Common myeloid progenitor, CD34-positive (primary cell): ENCODE measurements at regions not wholly inside any gene's neighbourhood (a gene's known extent, or its start where the extent isn't known, plus 50 kb on each side); places are given as distances from the start of the nearest gene placed in this dataset.
"Not testable (repeated sequence)": the region's sequence is repeated elsewhere in the genome, so short reads cannot be mapped to it uniquely, and the experiment has no call there.

Source experiments
- CTCF ChIA-PET: fragments of 350-600 bp; sonication (Branson Sonifier 250); formaldehyde crosslinking; loops from one replicate; lab custom pipeline; 2021; ENCODE audit warnings: antibody characterized with exemption; lab: Charles Lee
- POLR2A ChIA-PET: fragments of 350-600 bp; sonication (Branson Sonifier 250); formaldehyde crosslinking; loops from one replicate; lab custom pipeline; 2021; ENCODE audit warnings: antibody characterized with exemption; lab: Charles Lee
- DNase-seq, 3 donors: peaks; one replicate each; pipeline versions ENCODE4 v3.0.0 to v3.0.0-alpha.2; 2013
- H3K27ac ChIP-seq, 2 experiments: 1 replicate in 1 of 2; 2 replicates in 1 of 2; pipeline ENCODE4 v1.7.0; 2013; ENCODE audit warnings: inconsistent platforms in 2 of 2, low read length in 2 of 2, mild to moderate bottlenecking in 2 of 2, low read depth in 1 of 2, moderate library complexity in 1 of 2; ENCODE audit not compliant: severe bottlenecking in 2 of 2, insufficient read depth in 1 of 2, poor library complexity in 1 of 2
- H3K27me3 ChIP-seq, 5 experiments: replicated peaks in 2 of 5; 1 replicate in 3 of 5; 2 replicates in 2 of 5; pipeline versions ENCODE4 v1.6.1 to v1.7.0; 2013; ENCODE audit warnings: low read length in 4 of 5, mild to moderate bottlenecking in 2 of 5, moderate library complexity in 2 of 5, inconsistent platforms in 1 of 5; ENCODE audit not compliant: insufficient read depth in 5 of 5, control insufficient read depth in 4 of 5
- H3K36me3 ChIP-seq, 4 experiments: 1 replicate in 2 of 4; 2 replicates in 2 of 4; pipeline versions ENCODE4 v1.6.1 to v1.7.0; 2013; ENCODE audit warnings: low read length in 3 of 4, control low read depth in 1 of 4, mild to moderate bottlenecking in 1 of 4; ENCODE audit not compliant: control insufficient read depth in 4 of 4, insufficient read depth in 4 of 4
- H3K4me1 ChIP-seq, 4 experiments: 1 replicate in 3 of 4; 2 replicates in 1 of 4; pipeline versions ENCODE4 v1.6.1 to v1.7.1; 2013; ENCODE audit warnings: low read length in 3 of 4, mild to moderate bottlenecking in 3 of 4, control low read depth in 1 of 4, inconsistent platforms in 1 of 4, moderate library complexity in 1 of 4; ENCODE audit not compliant: control insufficient read depth in 4 of 4, insufficient read depth in 4 of 4; ENCODE audit errors: control extremely low read depth in 1 of 4
- H3K4me3 ChIP-seq, 7 experiments: 1 replicate in 4 of 7; 2 replicates in 3 of 7; pipeline versions ENCODE4 v1.5.1 to v1.7.0; 2013; ENCODE audit warnings: mild to moderate bottlenecking in 7 of 7, low read length in 6 of 7, moderate library complexity in 6 of 7, inconsistent platforms in 2 of 7, low read depth in 2 of 7, control low read depth in 1 of 7; ENCODE audit not compliant: insufficient read depth in 4 of 7, control insufficient read depth in 1 of 7; ENCODE audit errors: extremely low read depth in 1 of 7
- H3K9me3 ChIP-seq, 5 experiments: 1 replicate in 4 of 5; 2 replicates in 1 of 5; pipeline versions ENCODE4 v1.6.1 to v1.7.1; 2013; ENCODE audit warnings: low read length in 4 of 5, mild to moderate bottlenecking in 2 of 5, inconsistent platforms in 1 of 5, low read depth in 1 of 5, moderate library complexity in 1 of 5; ENCODE audit not compliant: control insufficient read depth in 4 of 5, insufficient read depth in 2 of 5; ENCODE audit errors: control extremely low read depth in 1 of 5
- WGBS: methylation state at CpG from one replicate; pipeline ENCODE4 v1.1.5; 2013; ENCODE audit not compliant: insufficient coverage; 5-methylcytosine and 5-hydroxymethylcytosine counted together

DNA sequence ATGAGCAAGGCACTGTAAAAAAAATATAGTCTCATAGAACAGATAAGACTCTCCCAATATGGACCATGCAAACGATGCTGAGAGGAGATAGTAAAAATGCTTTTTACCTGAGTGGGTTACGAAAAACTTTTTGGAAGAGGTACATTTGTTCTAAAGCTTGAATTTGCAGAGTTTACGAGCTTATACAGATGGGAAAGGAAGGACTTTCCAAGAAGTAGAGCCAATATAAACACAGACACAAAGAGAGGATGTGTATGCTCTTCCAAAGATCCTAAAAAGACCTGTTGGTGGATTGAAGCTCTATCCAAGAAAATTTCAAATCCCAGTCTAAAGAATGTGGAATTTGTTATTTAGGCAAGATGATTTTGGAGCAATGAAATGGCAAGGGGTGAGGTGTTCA is 127.1 kb upstream of the SLCO6A1 start:
- no peak for DNase-seq

DNA sequence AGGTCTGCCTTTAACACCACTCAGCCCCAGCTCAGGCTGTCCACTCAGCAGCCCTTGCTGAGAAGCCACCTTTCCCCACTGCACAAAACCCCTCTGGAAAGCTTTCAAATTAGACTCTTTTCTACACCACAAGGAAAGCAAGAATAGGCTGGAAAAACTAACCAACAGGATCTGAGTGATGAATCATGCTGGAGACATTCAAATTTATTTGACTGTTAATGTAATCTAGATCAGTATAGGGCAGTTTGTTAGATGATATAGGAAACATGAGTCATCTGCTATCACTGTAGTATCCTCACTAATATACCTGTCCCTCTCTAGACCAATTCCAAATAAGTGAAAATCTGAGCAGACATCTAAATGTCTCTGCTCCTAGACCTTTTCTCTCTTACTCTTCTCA is 127.8 kb upstream of the PAM start:
- no peak for DNase-seq

More for the DNA sequence above, 127.1 kb upstream of the SLCO6A1 start:
- WGBS = 100% methylated on average over 1 of the region's 3 CpGs
- CTCF ChIA-PET = no interaction called here
- Histone ChIP-seq H3K36me3 (no peaks in the 10 kb centered on the region), H3K4me1 (peaks cover 0 to 5% (median 2%) of the 10 kb centered on the region in 4 experiments), H3K4me3 (no peak overlapping the region), H3K27me3 (no peaks in the 10 kb centered on the region), H3K9me3 (peaks cover 0 to 5% (median 0%) of the 10 kb centered on the region in 5 experiments), H3K27ac (no peak overlapping the region)
- POLR2A ChIA-PET = no interaction called here

DNA sequence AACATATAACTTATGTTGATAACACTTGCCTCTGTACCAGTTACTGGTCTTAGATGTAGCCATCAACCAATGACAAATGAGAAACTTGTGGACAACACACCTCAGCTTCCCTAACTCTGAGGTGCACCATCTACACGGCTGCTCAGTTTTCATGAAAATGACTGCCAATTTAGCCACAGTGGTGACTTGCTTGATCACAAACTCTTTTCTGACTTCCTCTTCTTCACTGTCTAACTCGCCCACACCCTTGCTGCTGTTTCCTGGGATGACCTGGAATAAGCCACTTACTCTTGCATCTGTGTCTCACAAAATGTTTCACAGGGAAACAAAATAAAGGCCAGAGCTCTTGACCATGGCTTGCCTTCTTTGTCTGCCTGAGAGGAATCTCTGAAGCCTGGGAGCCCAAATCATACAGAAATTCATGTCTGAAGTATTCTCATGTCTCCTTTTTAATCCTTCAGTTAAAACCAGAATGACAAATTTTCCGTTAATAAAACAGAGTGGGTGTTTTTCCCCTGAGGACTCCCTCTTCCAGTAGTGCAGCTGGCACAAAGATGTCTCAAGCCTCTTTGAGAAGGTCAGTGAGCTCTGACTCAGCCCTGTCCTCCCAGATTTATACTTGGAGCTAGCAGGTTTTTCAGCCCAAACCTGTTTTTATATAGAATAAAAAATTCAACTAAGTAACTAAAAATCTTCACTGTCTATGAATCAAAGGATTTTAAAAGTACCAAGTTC is 126.5 kb upstream of the PAM start:
- CTCF ChIA-PET = interaction anchor here (1.7 kb wide), 1 partner anchor 408 kb away, joined by 3 read pairs; no protein-coding TSS in a partner anchor
- DNase-seq = peak in 2 of 3 donors; percentile 37 to 54
- H3K4me3 ChIP-seq = no peak overlapping the region

More for the DNA sequence above, 127.8 kb upstream of the PAM start:
- peaks cover 0 to 2% (median 0%) of the 10 kb centered on the region in 5 experiments for H3K9me3 ChIP-seq
- no peak overlapping the region for H3K4me3 ChIP-seq
- H3K27me3 ChIP-seq = no peaks in the 10 kb centered on the region
- POLR2A ChIA-PET = no interaction called here
- no peak overlapping the region for H3K27ac ChIP-seq
- CTCF ChIA-PET = no interaction called here
- H3K36me3 ChIP-seq = no peaks in the 10 kb centered on the region
- peaks cover 0 to 5% (median 2%) of the 10 kb centered on the region in 4 experiments for H3K4me1 ChIP-seq

DNA sequence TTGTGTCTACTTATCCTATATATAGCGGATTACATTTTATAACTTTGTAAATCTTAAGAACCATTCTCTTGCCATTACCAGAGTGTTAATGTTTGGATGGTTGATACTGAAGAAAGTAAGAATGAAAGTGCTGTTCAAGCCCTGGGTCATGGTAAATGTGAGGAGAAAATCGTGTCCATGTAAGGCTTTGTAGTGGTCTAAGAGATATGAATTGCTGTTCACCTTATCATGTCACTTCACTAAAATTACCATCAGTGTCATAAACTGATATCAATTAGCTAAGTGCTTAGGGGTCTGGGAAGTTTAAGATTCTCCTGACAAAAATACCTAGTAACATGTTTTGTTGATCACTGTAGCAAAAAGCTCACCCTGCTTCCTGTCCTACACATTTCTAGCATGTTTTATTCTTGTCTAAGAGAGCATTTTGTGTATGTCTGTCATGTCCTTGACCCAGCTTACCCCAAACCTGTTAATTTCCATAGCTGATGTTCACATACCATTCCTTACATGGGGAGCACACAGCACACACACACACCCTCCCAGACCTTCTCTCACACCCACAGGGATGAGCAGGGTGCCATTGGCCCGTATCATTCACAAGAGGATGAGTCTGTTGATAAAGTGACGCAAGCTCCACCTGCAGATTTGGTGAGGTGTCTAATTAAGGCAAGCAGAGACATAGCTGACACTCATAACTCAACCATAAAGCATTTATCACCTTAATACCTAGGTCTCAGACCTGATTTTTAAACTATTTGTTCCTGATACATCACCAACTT is 125.1 kb upstream of the PAM start:
- no peak overlapping the region for H3K4me3 ChIP-seq
- no peak overlapping the region for H3K27ac ChIP-seq
- POLR2A ChIA-PET = interaction anchor here (0.7 kb wide), 1 partner anchor 781 kb away, joined by 3 read pairs; no protein-coding TSS in a partner anchor
- H3K9me3 ChIP-seq = peaks cover 0 to 7% (median 2%) of the 10 kb centered on the region in 5 experiments
- no peak for DNase-seq
- WGBS = no CpG with 5 or more reads among the region's 4 CpGs
- H3K36me3 ChIP-seq = no peaks in the 10 kb centered on the region
- no peaks in the 10 kb centered on the region for H3K27me3 ChIP-seq
- CTCF ChIA-PET = interaction anchor here (0.7 to 1.7 kb wide), 2 partner anchors 9 to 407 kb away, joined by 3 read pairs; no protein-coding TSS in a partner anchor
- H3K4me1 ChIP-seq = peaks cover 0 to 5% (median 2%) of the 10 kb centered on the region in 4 experiments

More for the DNA sequence above, 126.5 kb upstream of the PAM start:
- 52% methylated on average over 3 of the region's 3 CpGs for WGBS
- peaks cover 0 to 2% (median 0%) of the 10 kb centered on the region in 5 experiments for H3K9me3 ChIP-seq
- no peaks in the 10 kb centered on the region for H3K27me3 ChIP-seq
- POLR2A ChIA-PET = no interaction called here
- no peak overlapping the region for H3K27ac ChIP-seq
- H3K4me1 ChIP-seq = peaks cover 0 to 5% (median 2%) of the 10 kb centered on the region in 4 experiments
- H3K36me3 ChIP-seq = no peaks in the 10 kb centered on the region

DNA sequence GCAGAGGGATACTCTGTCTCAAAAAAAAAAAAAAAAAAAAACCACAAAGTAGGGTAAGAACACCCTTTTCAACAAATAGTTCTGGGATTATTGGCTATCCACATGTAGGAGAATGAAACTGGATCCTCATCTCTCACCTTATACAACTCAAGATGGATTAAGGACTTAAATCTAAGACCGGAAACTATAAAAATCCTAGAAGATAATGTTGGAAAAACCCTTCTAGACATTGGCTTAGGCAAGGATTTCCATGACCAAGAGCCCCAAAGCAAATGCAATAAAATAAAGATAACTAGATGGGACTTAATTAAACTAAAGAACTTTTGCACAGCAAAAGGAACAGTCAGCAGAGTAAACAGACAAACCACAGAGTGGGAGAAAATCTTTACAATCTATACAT is 119.7 kb upstream of the PAM start:
- POLR2A ChIA-PET, H3K9me3 ChIP-seq, H3K36me3 ChIP-seq, H3K4me3 ChIP-seq, H3K4me1 ChIP-seq, H3K27me3 ChIP-seq, DNase-seq, H3K27ac ChIP-seq, CTCF ChIA-PET: not testable (repeated sequence)
- no CpG with 5 or more reads among the region's 1 CpG for WGBS

DNA sequence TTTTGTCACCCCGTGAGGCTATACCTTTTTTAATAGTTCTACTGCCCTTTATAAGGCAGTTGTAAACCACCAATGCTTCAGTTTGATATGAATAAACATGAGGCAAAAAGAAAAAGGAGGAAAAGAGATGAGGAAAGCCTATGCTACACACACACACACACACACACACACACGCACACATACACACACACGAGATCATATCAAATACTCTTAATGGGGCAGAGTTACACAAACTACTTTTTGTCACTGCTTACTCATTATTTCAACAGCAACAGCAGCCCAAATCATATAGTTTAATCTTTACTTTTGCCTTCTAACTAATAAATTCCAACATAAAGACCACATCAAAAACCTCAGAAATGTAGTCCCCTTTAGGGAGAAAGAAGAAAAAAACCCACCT is 116.8 kb upstream of the PAM start:
- Histone ChIP-seq H3K36me3 (no peaks in the 10 kb centered on the region), H3K27ac (no peak overlapping the region), H3K27me3 (no peaks in the 10 kb centered on the region), H3K9me3 (peaks cover 0 to 8% (median 0%) of the 10 kb centered on the region in 5 experiments), H3K4me3 (no peak overlapping the region), H3K4me1 (no peaks in the 10 kb centered on the region)
- DNase-seq = no peak
- ChIA-PET CTCF (no interaction called here), POLR2A (no interaction called here)
- WGBS = no CpG with 5 or more reads among the region's 3 CpGs
